ENCODE measurements at regions not wholly inside any gene's neighbourhood (a gene's known extent, or its start where the extent isn't known, plus 50 kb on each side); places are given as distances from the start of the nearest gene placed in this dataset.

- Histone ChIP-seq H3K14ac (ENCODE audit: low read length) (no peak overlapping the region), H3K79me2 (ENCODE audit: control insufficient read depth, insufficient read depth, low read length, poor library complexity) (no peaks in the 10 kb centered on the region), H4K8ac (ENCODE audit: low read depth, low read length) (no peak overlapping the region), H3K23ac (ENCODE audit: low read length) (no peak overlapping the region), H2AFZ (ENCODE audit: insufficient read depth, low read length, poor library complexity) (no peak overlapping the region), H3K36me3 (ENCODE audit: control insufficient read depth in 1 of 2, insufficient read depth in 2 of 2, low read length in 2 of 2) (no peaks in the 10 kb centered on the region), H4K12ac (ENCODE audit: low read depth, low read length) (no peak overlapping the region), H2BK5ac (ENCODE audit: low read depth, low read length, poor library complexity) (no peak overlapping the region), H3K18ac (ENCODE audit: low read length) (no peak overlapping the region), H3K4ac (ENCODE audit: low read depth, low read length) (no peak overlapping the region), H3K4me2 (ENCODE audit: low read length) (no peak overlapping the region), H2BK12ac (ENCODE audit: low read length) (no peak overlapping the region), H3K27me3 (ENCODE audit: insufficient read depth, low read length) (no peaks in the 10 kb centered on the region), H4K91ac (ENCODE audit: low read depth, low read length) (no peak overlapping the region), H3K27ac (ENCODE audit: low read depth, low read length) (no peak overlapping the region), H2AK5ac (ENCODE audit: low read length) (no peak overlapping the region), H2BK120ac (ENCODE audit: insufficient read depth, low read length, poor library complexity) (no peak overlapping the region), H3K4me3 (ENCODE audit: low read depth, low read length) (no peak overlapping the region), H3K4me1 (ENCODE audit: control insufficient read depth in 1 of 2, insufficient read depth in 2 of 2, low read length in 2 of 2) (no peaks in the 10 kb centered on the region), H3K9ac (ENCODE audit: low read length) (no peak overlapping the region), H3K9me3 (ENCODE audit: insufficient read depth, low read depth, low read length) (no peaks in the 10 kb centered on the region), H3K79me1 (ENCODE audit: low read length) (no peaks in the 10 kb centered on the region)
- no peak for DNase-seq
- no CpG with 5 or more reads among the region's 9 CpGs for WGBS (ENCODE audit: extremely low coverage, insufficient coverage, insufficient read length)
Measured at GRCh38 chr4:79022529-79022928, 83.3 kb upstream of the PAQR3 start.

DNA sequence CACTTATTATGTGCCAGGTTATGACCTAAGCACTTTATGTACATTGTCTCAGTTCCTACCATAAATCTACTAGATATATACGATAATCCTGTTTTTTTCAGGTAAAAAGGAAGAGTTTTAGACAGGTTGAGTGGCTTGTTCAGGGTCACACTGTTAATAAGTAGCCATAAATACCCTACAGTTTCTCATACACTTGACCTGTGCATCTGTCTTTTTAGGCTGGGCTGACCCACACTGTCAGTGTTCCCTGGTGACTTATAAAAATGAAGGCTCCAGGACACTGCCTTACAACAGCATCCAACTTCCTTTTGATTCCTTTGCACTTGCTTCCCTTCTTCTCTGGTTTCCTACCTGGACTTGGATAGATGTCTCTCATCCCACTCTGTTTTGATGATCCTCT lies 78.2 kb upstream of the PAQR3 start:
- Histone ChIP-seq H4K91ac (ENCODE audit: low read depth, low read length) (no peak overlapping the region), H4K8ac (ENCODE audit: low read depth, low read length) (no peak overlapping the region), H3K4me2 (ENCODE audit: low read length) (no peak overlapping the region), H2BK12ac (ENCODE audit: low read length) (no peak overlapping the region), H2BK5ac (ENCODE audit: low read depth, low read length, poor library complexity) (no peak overlapping the region), H2BK120ac (ENCODE audit: insufficient read depth, low read length, poor library complexity) (no peak overlapping the region), H3K23ac (ENCODE audit: low read length) (no peak overlapping the region), H3K79me1 (ENCODE audit: low read length) (no peaks in the 10 kb centered on the region), H3K9ac (ENCODE audit: low read length) (no peak overlapping the region), H3K4me3 (ENCODE audit: low read depth, low read length) (no peak overlapping the region), H3K27ac (ENCODE audit: low read depth, low read length) (no peak overlapping the region), H3K4me1 (ENCODE audit: control insufficient read depth in 1 of 2, insufficient read depth in 2 of 2, low read length in 2 of 2) (no peaks in the 10 kb centered on the region), H3K79me2 (ENCODE audit: control insufficient read depth, insufficient read depth, low read length, poor library complexity) (no peaks in the 10 kb centered on the region), H3K9me3 (ENCODE audit: insufficient read depth, low read depth, low read length) (no peaks in the 10 kb centered on the region), H3K18ac (ENCODE audit: low read length) (no peak overlapping the region), H2AFZ (ENCODE audit: insufficient read depth, low read length, poor library complexity) (no peak overlapping the region), H3K4ac (ENCODE audit: low read depth, low read length) (no peak overlapping the region), H3K14ac (ENCODE audit: low read length) (no peak overlapping the region), H2AK5ac (ENCODE audit: low read length) (no peak overlapping the region), H4K12ac (ENCODE audit: low read depth, low read length) (no peak overlapping the region), H3K27me3 (ENCODE audit: insufficient read depth, low read length) (no peaks in the 10 kb centered on the region), H3K36me3 (ENCODE audit: control insufficient read depth in 1 of 2, insufficient read depth in 2 of 2, low read length in 2 of 2) (no peaks in the 10 kb centered on the region)
- DNase-seq: no peak
- WGBS (ENCODE audit: extremely low coverage, insufficient coverage, insufficient read length): no CpG with 5 or more reads among the region's 1 CpG

DNA sequence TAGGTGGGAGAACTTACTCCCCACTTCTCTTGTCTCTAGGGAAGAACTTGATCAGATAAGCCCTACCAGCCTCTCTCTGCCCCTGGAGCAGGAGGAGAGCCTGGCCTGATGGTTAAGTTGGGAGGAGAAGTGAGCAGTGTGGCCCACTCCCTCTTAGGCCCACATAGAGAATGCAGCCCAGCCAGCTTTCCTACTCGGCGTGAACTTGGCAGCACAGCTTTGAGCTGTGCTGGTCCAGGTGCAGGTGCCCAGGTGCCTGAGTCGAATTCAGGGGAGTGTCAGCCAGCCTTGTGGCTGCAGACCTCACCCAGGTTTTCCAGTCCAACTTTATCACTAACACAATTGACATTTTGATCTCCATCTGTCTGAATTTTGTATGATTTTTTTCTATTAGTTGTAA lies 77.6 kb upstream of the PAQR3 start:
- WGBS (ENCODE audit: extremely low coverage, insufficient coverage, insufficient read length): no CpG with 5 or more reads among the region's 3 CpGs
- Histone ChIP-seq H2AK5ac (ENCODE audit: low read length) (no peak overlapping the region), H3K23ac (ENCODE audit: low read length) (no peak overlapping the region), H2BK120ac (ENCODE audit: insufficient read depth, low read length, poor library complexity) (no peak overlapping the region), H2AFZ (ENCODE audit: insufficient read depth, low read length, poor library complexity) (no peak overlapping the region), H2BK12ac (ENCODE audit: low read length) (no peak overlapping the region), H4K91ac (ENCODE audit: low read depth, low read length) (no peak overlapping the region), H4K12ac (ENCODE audit: low read depth, low read length) (no peak overlapping the region), H3K14ac (ENCODE audit: low read length) (no peak overlapping the region), H3K36me3 (ENCODE audit: control insufficient read depth in 1 of 2, insufficient read depth in 2 of 2, low read length in 2 of 2) (no peaks in the 10 kb centered on the region), H2BK5ac (ENCODE audit: low read depth, low read length, poor library complexity) (no peak overlapping the region), H3K27me3 (ENCODE audit: insufficient read depth, low read length) (no peaks in the 10 kb centered on the region), H3K4me3 (ENCODE audit: low read depth, low read length) (no peak overlapping the region), H3K79me2 (ENCODE audit: control insufficient read depth, insufficient read depth, low read length, poor library complexity) (no peaks in the 10 kb centered on the region), H3K9ac (ENCODE audit: low read length) (peak overlapping the region; percentile 2), H3K27ac (ENCODE audit: low read depth, low read length) (no peak overlapping the region), H3K9me3 (ENCODE audit: insufficient read depth, low read depth, low read length) (no peaks in the 10 kb centered on the region), H3K4me2 (ENCODE audit: low read length) (no peak overlapping the region), H3K79me1 (ENCODE audit: low read length) (no peaks in the 10 kb centered on the region), H3K18ac (ENCODE audit: low read length) (no peak overlapping the region), H3K4ac (ENCODE audit: low read depth, low read length) (no peak overlapping the region), H4K8ac (ENCODE audit: low read depth, low read length) (no peak overlapping the region), H3K4me1 (ENCODE audit: control insufficient read depth in 1 of 2, insufficient read depth in 2 of 2, low read length in 2 of 2) (no peaks in the 10 kb centered on the region)
- DNase-seq: no peak

- H2BK5ac ChIP-seq (ENCODE audit: low read depth, low read length, poor library complexity): no peak overlapping the region
- H3K23ac ChIP-seq (ENCODE audit: low read length): no peak overlapping the region
- no peak overlapping the region for H4K91ac ChIP-seq (ENCODE audit: low read depth, low read length)
- no peak overlapping the region for H2AFZ ChIP-seq (ENCODE audit: insufficient read depth, low read length, poor library complexity)
- no peak overlapping the region for H4K8ac ChIP-seq (ENCODE audit: low read depth, low read length)
- no peak overlapping the region for H3K4me2 ChIP-seq (ENCODE audit: low read length)
- no peak overlapping the region for H3K9ac ChIP-seq (ENCODE audit: low read length)
- H3K27me3 ChIP-seq (ENCODE audit: insufficient read depth, low read length): no peaks in the 10 kb centered on the region
- no peak overlapping the region for H2AK5ac ChIP-seq (ENCODE audit: low read length)
- H3K18ac ChIP-seq (ENCODE audit: low read length): no peak overlapping the region
- no peaks in the 10 kb centered on the region for H3K36me3 ChIP-seq (ENCODE audit: control insufficient read depth in 1 of 2, insufficient read depth in 2 of 2, low read length in 2 of 2)
- no peak overlapping the region for H3K14ac ChIP-seq (ENCODE audit: low read length)
- no peaks in the 10 kb centered on the region for H3K79me2 ChIP-seq (ENCODE audit: control insufficient read depth, insufficient read depth, low read length, poor library complexity)
- no peak overlapping the region for H4K12ac ChIP-seq (ENCODE audit: low read depth, low read length)
- no peaks in the 10 kb centered on the region for H3K79me1 ChIP-seq (ENCODE audit: low read length)
- no peak overlapping the region for H3K4me3 ChIP-seq (ENCODE audit: low read depth, low read length)
- H3K9me3 ChIP-seq (ENCODE audit: insufficient read depth, low read depth, low read length): no peaks in the 10 kb centered on the region
- no CpG with 5 or more reads among the region's 2 CpGs for WGBS (ENCODE audit: extremely low coverage, insufficient coverage, insufficient read length)
- H2BK12ac ChIP-seq (ENCODE audit: low read length): no peak overlapping the region
- no peak overlapping the region for H2BK120ac ChIP-seq (ENCODE audit: insufficient read depth, low read length, poor library complexity)
- DNase-seq: no peak
- no peak overlapping the region for H3K27ac ChIP-seq (ENCODE audit: low read depth, low read length)
- H3K4ac ChIP-seq (ENCODE audit: low read depth, low read length): no peak overlapping the region
- H3K4me1 ChIP-seq (ENCODE audit: control insufficient read depth in 1 of 2, insufficient read depth in 2 of 2, low read length in 2 of 2): no peaks in the 10 kb centered on the region
Measured at GRCh38 chr4:79015411-79015810, 76.2 kb upstream of the PAQR3 start.
